Astrocyte (in vitro differentiated cells and primary cell): ENCODE measurements at regions not wholly inside any gene's neighbourhood (a gene's known extent, or its start where the extent isn't known, plus 50 kb on each side); places are given as distances from the start of the nearest gene placed in this dataset.
"Not testable (repeated sequence)": the region's sequence is repeated elsewhere in the genome, so short reads cannot be mapped to it uniquely, and the experiment has no call there.

Source experiments
- EZH2 ChIP-seq: IDR thresholded peaks from 2 replicates; pipeline ENCODE4 v1.6.1; 2012; ENCODE audit warnings: mild to moderate bottlenecking, low read length, inconsistent platforms; ENCODE audit not compliant: insufficient read depth
- TF ChIP-seq, protein P1 (sequence below): IDR thresholded peaks from 2 replicates; pipeline ENCODE4 v1.5.1; 2011; ENCODE audit warnings: low read depth, mild to moderate bottlenecking, inconsistent platforms, low read length, moderate library complexity; ENCODE audit not compliant: insufficient read depth

DNA sequence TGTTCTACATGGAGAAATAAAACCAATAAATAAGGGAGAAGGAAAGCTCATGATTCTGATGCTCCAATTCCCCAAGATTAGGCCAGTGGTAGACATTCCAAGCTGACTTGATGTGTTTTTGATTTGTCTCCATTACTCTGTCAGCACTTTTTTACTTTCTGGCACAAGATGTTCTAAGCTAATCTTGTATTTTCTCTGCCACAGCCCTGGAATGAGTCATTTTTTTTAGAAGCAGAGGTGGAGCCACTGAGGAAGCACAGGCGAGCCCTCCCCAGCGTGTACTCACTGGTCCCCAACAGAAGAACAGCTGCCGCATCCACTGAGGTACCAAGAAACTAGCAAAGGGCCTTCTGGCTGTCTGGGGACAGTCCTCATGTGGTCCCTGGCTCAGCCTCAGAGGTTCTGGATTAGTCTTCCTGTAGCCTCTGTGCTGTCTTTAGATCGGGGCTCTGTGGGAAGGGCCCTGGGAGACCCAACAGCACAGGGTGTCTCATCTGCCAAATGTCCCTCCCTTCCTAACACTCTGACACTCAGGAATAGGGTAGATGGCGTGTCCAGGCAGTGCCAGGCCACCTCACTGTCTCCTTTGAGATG is 117.9 kb upstream of the ZNF519 start:
- TF ChIP-seq, protein P1, sequence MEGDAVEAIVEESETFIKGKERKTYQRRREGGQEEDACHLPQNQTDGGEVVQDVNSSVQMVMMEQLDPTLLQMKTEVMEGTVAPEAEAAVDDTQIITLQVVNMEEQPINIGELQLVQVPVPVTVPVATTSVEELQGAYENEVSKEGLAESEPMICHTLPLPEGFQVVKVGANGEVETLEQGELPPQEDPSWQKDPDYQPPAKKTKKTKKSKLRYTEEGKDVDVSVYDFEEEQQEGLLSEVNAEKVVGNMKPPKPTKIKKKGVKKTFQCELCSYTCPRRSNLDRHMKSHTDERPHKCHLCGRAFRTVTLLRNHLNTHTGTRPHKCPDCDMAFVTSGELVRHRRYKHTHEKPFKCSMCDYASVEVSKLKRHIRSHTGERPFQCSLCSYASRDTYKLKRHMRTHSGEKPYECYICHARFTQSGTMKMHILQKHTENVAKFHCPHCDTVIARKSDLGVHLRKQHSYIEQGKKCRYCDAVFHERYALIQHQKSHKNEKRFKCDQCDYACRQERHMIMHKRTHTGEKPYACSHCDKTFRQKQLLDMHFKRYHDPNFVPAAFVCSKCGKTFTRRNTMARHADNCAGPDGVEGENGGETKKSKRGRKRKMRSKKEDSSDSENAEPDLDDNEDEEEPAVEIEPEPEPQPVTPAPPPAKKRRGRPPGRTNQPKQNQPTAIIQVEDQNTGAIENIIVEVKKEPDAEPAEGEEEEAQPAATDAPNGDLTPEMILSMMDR: not testable (repeated sequence)
- not testable (repeated sequence) for TF ChIP-seq EZH2
